ENCODE measurements at regions not wholly inside any gene's neighbourhood (a gene's known extent, or its start where the extent isn't known, plus 50 kb on each side); places are given as distances from the start of the nearest gene placed in this dataset.

DNA sequence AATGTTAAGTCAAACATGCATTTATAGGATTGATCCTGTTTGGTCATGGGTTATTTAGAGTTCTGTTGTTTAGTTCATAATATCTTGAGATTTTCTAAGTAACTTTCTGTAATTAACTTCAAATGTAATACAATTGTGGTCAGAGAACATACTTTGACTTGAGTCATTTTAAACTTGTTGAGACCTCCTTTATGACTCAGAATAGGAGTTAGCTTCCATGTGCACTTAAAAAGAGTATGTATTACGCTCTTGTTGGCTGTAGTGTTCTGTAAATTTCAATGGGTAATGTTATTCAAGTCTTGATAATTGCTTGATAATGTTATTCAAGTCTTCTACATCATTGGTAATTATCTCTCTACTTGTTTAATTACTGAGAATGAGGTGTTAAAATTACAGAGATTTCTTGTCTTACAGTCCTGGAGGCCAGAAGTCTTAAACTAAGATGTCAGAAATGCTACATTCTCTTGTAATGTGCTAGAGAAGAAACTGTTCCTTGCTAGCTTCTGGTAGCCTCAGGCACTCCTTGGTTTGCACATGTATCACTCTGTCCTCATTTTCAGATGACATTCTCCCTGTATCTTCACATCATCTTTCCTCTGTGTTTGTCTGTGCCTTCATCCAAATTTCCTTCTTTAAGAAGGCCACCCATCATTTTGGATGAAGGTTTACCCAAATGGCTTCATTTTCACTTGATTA, 197.3 kb downstream of the TMTC3 start:
- no peak overlapping the region for H3K4me3 ChIP-seq (ENCODE audit: low read depth, low read length)
- peak; percentile 74 for DNase-seq (ENCODE audit: low read depth)
- TF ChIP-seq, protein P1, sequence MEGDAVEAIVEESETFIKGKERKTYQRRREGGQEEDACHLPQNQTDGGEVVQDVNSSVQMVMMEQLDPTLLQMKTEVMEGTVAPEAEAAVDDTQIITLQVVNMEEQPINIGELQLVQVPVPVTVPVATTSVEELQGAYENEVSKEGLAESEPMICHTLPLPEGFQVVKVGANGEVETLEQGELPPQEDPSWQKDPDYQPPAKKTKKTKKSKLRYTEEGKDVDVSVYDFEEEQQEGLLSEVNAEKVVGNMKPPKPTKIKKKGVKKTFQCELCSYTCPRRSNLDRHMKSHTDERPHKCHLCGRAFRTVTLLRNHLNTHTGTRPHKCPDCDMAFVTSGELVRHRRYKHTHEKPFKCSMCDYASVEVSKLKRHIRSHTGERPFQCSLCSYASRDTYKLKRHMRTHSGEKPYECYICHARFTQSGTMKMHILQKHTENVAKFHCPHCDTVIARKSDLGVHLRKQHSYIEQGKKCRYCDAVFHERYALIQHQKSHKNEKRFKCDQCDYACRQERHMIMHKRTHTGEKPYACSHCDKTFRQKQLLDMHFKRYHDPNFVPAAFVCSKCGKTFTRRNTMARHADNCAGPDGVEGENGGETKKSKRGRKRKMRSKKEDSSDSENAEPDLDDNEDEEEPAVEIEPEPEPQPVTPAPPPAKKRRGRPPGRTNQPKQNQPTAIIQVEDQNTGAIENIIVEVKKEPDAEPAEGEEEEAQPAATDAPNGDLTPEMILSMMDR (conservative IDR thresholded peaks at IDR 0.05; ENCODE audit: low read depth, low read length): no peak

DNA sequence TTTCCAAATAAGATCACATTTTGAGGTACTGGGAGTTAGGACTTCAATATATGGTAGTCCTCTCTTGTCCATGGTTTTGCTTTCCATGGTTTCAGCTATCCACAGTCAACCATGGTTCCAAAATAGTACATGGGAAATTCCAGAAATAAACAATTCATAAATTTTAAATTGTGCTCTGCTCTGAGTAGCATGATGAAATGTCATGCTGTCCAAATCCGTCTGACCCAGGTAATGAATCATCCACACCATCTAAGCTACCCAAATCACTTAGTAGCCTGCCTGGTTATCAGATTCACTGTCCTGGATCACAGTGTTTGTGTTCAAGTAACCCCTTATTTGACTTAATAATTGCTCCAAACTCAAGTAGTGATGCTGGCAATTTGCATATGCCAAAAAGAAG, 197.9 kb downstream of the TMTC3 start:
- TF ChIP-seq, protein P1 (conservative IDR thresholded peaks at IDR 0.05; ENCODE audit: low read depth, low read length): no peak
- no peak overlapping the region for H3K4me3 ChIP-seq (ENCODE audit: low read depth, low read length)
- peak; percentile 30 for DNase-seq (ENCODE audit: low read depth)

DNA sequence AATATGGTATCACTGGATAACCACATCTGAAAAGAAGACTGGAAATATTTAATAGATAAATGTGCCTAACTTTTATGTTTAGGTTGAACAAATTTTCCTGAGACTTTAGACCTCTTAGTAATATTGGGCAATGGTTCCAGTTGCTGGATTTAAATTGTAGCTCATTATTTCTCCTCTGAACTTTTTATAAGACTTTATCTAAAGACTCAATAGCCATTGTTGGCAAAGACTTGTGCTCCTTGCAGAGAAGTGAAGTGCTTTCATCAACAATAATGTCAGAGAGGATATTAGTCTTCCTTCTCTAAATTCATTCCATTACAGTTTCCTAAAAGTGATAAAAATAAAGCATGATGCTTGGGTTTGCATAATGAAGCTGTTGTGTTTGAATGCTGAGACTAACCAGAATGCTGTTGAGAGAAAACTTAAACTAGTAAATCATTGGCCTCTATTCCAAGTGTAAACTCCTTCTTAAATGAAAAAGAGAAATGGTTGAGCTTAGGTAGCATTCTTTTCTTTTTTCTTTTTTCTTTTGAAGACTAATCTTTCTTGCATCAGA, 200.2 kb downstream of the TMTC3 start:
- no peak overlapping the region for H3K4me3 ChIP-seq (ENCODE audit: low read depth, low read length)
- TF ChIP-seq, protein P1 (conservative IDR thresholded peaks at IDR 0.05; ENCODE audit: low read depth, low read length): no peak
- DNase-seq (ENCODE audit: low read depth): no peak

DNA sequence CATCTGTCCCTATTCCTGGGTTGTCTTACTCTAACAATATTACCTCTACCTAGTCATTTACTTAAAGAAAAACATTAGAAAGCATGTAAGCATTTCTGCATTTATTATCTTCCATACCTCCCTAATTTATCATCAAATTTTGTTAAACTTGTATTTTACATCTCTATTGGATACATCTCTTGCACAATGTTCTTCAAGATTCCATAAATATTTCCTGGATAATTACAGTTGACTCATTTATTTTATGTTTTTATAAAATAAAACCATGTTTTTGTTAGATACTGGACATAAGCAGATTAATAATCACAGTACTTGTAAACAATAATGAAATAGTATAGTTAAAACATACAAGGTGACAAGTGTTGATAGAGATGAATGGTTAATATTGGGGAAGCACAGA, 209.0 kb downstream of the TMTC3 start:
- H3K4me3 ChIP-seq (ENCODE audit: low read depth, low read length): no peak overlapping the region
- TF ChIP-seq, protein P1 (conservative IDR thresholded peaks at IDR 0.05; ENCODE audit: low read depth, low read length): no peak
- no peak for DNase-seq (ENCODE audit: low read depth)

DNA sequence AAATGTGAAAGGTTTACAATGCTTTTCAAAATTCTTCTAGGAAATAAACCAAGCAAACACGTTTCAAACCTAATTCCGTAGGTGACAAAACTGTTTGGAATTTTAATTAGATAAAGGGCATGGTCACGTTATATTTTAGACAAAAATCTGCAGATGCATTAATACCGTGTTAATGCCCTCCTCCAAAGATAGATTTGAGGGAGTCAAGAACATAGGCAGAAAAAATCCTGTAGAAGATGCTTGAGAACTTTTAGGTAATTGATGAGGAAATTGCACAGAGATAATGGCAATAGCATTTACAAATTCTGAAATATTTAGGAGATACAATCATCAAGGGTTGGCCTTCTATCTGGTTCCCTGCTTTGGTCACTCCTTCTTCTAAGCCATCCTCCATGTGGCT, 212.6 kb downstream of the TMTC3 start:
- no peak for DNase-seq (ENCODE audit: low read depth)
- TF ChIP-seq, protein P1 (conservative IDR thresholded peaks at IDR 0.05; ENCODE audit: low read depth, low read length): no peak
- no peak overlapping the region for H3K4me3 ChIP-seq (ENCODE audit: low read depth, low read length)

DNA sequence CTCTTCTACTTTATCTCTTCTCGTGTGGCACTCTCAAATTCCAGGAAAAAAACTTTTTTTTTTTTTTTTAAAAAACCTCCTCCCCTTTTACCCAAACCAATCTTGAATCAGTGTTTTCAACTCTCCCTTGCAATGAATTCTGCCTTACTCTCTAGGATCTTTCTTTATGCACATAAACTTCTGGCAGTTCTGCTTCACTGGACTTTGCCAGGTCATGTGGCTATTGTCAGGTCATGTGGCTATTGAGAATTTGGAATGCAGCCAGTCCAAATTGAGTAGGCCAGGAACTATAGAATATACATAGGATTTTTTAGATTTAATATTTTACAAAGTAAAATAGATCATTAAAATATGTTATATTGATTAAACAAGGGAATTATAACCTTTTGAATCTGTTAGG, 218.2 kb downstream of the TMTC3 start:
- DNase-seq (ENCODE audit: low read depth): no peak
- TF ChIP-seq, protein P1 (conservative IDR thresholded peaks at IDR 0.05; ENCODE audit: low read depth, low read length): no peak
- no peak overlapping the region for H3K4me3 ChIP-seq (ENCODE audit: low read depth, low read length)

DNA sequence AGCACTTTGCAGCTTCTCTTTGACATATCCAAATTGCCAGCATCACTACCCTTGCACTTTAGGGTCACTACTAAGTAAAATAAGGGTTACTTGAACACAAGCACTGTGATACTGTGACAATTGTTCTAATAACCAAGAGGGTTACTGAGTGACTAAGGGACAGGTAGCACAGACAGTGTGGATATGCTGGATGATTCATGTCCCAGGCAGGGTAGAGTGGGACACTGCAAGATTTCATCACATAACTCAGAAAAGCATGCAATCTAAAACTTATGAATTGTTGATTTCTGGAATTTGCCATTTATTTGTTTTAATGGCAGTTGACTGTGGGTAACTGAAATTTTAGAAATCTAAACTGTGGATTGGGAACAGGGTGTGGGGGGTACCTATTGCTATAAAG, 218.8 kb downstream of the KITLG start:
- TF ChIP-seq, protein P1 (conservative IDR thresholded peaks at IDR 0.05; ENCODE audit: low read depth, low read length): no peak
- no peak overlapping the region for H3K4me3 ChIP-seq (ENCODE audit: low read depth, low read length)
- peak; percentile 34 for DNase-seq (ENCODE audit: low read depth)
